HEK293 (cell line): ENCODE measurements at regions not wholly inside any gene's neighbourhood (a gene's known extent, or its start where the extent isn't known, plus 50 kb on each side); places are given as distances from the start of the nearest gene placed in this dataset.

Source experiments
- CTCF ChIA-PET: fragments of 350-600 bp; formaldehyde crosslinking; extraction: SDS; loops from one replicate; lab custom pipeline; 2021; ENCODE audit warnings: antibody characterized with exemption; lab: Yijun Ruan, JAX
- POLR2A ChIA-PET: fragments of 300-600 bp; formaldehyde crosslinking; extraction: SDS; loops from one replicate; lab custom pipeline; 2020; ENCODE audit warnings: antibody characterized with exemption, inconsistent platforms; lab: Yijun Ruan, JAX
- H3K27ac ChIP-seq: fragments of 200-500 bp; sonication (Bioruptor generic); 2 replicates; pipeline ENCODE4 v1.5.1; 2014; ENCODE audit warnings: low read depth, low read length, control low read depth, inconsistent platforms; ENCODE audit errors: extremely low read depth
- H3K36me3 ChIP-seq, 2 experiments: fragments of 200-500 bp in 1 of 2; sonication (Bioruptor generic) in 1 of 2; 1 replicate in 1 of 2; 2 replicates in 1 of 2; pipeline ENCODE4 v1.5.1; 2014 to 2017; ENCODE audit warnings: inconsistent platforms in 2 of 2, low read length in 2 of 2; ENCODE audit not compliant: control insufficient read depth in 2 of 2, insufficient read depth in 1 of 2
- H3K4me1 ChIP-seq: fragments of 200-500 bp; sonication (Bioruptor generic); 2 replicates; pipeline ENCODE4 v1.5.1; 2014; ENCODE audit warnings: mild to moderate bottlenecking, low read length, inconsistent platforms; ENCODE audit not compliant: control insufficient read depth, insufficient read depth
- H3K4me3 ChIP-seq: 2 replicates; pipeline ENCODE4 v1.5.1; 2011; ENCODE audit warnings: low read depth, mild to moderate bottlenecking, control low read depth, low read length, moderate library complexity
- H3K9me3 ChIP-seq: fragments of 200-500 bp; sonication (Bioruptor generic); 2 replicates; pipeline ENCODE4 v1.5.1; 2014; ENCODE audit warnings: low read depth, low read length, inconsistent platforms; ENCODE audit not compliant: control insufficient read depth, insufficient read depth
- GLI4 ChIP-seq: fragments of 450-650 bp; formaldehyde crosslinking; IDR thresholded peaks from 2 replicates; pipeline ENCODE4 v1.5.1; 2016; ENCODE audit warnings: missing biosample characterization, missing genetic modification characterization
- KLF7 ChIP-seq: fragments of 450-650 bp; formaldehyde crosslinking; IDR thresholded peaks from 2 replicates; pipeline ENCODE4 v1.5.1; 2016; ENCODE audit warnings: missing biosample characterization, missing genetic modification characterization, borderline replicate concordance
- REPIN1 ChIP-seq: fragments of 450-650 bp; formaldehyde crosslinking; IDR thresholded peaks from 2 replicates; pipeline ENCODE4 v1.5.1; 2017; ENCODE audit warnings: missing biosample characterization, missing genetic modification characterization, low read depth
- ZBTB21 ChIP-seq: fragments of 450-650 bp; formaldehyde crosslinking; IDR thresholded peaks from 2 replicates; pipeline ENCODE4 v1.5.1; 2017; ENCODE audit warnings: missing biosample characterization, missing genetic modification characterization
- ZBTB48 ChIP-seq: fragments of 450-650 bp; formaldehyde crosslinking; IDR thresholded peaks from 2 replicates; pipeline ENCODE4 v1.5.1; 2016; ENCODE audit warnings: missing biosample characterization, missing genetic modification characterization
- ZEB2 ChIP-seq: fragments of 450-650 bp; formaldehyde crosslinking; IDR thresholded peaks from 2 replicates; pipeline ENCODE4 v1.5.1; 2016; ENCODE audit warnings: missing biosample characterization, missing genetic modification characterization
- ZFP41 ChIP-seq: fragments of 450-650 bp; formaldehyde crosslinking; IDR thresholded peaks from 2 replicates; pipeline ENCODE4 v1.5.1; 2016; ENCODE audit warnings: missing biosample characterization, missing genetic modification characterization, borderline replicate concordance
- ZNF121 ChIP-seq: fragments of 450-650 bp; formaldehyde crosslinking; IDR thresholded peaks from 2 replicates; pipeline ENCODE4 v1.5.1; 2016; ENCODE audit warnings: missing biosample characterization, missing genetic modification characterization
- ZNF146 ChIP-seq: fragments of 450-650 bp; formaldehyde crosslinking; IDR thresholded peaks from 2 replicates; pipeline ENCODE4 v1.5.1; 2016; ENCODE audit warnings: missing biosample characterization, missing genetic modification characterization
- ZNF157 ChIP-seq: fragments of 450-650 bp; formaldehyde crosslinking; IDR thresholded peaks from 2 replicates; pipeline ENCODE4 v1.5.1; 2016; ENCODE audit warnings: missing biosample characterization, missing genetic modification characterization
- ZNF280D ChIP-seq: fragments of 450-650 bp; formaldehyde crosslinking; IDR thresholded peaks from 2 replicates; pipeline ENCODE4 v1.5.1; 2016; ENCODE audit warnings: missing biosample characterization, missing genetic modification characterization
- ZNF521 ChIP-seq: fragments of 450-650 bp; formaldehyde crosslinking; IDR thresholded peaks from 2 replicates; pipeline ENCODE4 v1.5.1; 2017; ENCODE audit warnings: missing biosample characterization, mild to moderate bottlenecking, missing genetic modification characterization
- ZNF670 ChIP-seq: fragments of 450-650 bp; formaldehyde crosslinking; IDR thresholded peaks from 2 replicates; pipeline ENCODE4 v1.5.1; 2016; ENCODE audit warnings: missing biosample characterization, missing genetic modification characterization, low read depth
- ZNF843 ChIP-seq: fragments of 450-650 bp; formaldehyde crosslinking; IDR thresholded peaks from 2 replicates; pipeline ENCODE4 v1.5.1; 2016; ENCODE audit warnings: missing biosample characterization, missing genetic modification characterization
- ZXDB ChIP-seq: fragments of 450-650 bp; formaldehyde crosslinking; IDR thresholded peaks from 2 replicates; pipeline ENCODE4 v1.5.1; 2016; ENCODE audit warnings: missing biosample characterization, missing genetic modification characterization
- TF ChIP-seq, protein P1 (sequence below): fragments of 450-650 bp; formaldehyde crosslinking; IDR thresholded peaks from 2 replicates; pipeline ENCODE4 v1.5.1; 2016; ENCODE audit warnings: missing biosample characterization, missing genetic modification characterization
- TF ChIP-seq, protein P2 (sequence below): fragments of 450-650 bp; formaldehyde crosslinking; IDR thresholded peaks from 2 replicates; pipeline ENCODE4 v1.5.1; 2017; ENCODE audit warnings: missing biosample characterization, missing genetic modification characterization
- TF ChIP-seq, protein P3 (sequence below): fragments of 450-650 bp; formaldehyde crosslinking; IDR thresholded peaks from 2 replicates; pipeline ENCODE4 v1.5.1; 2016; ENCODE audit warnings: missing biosample characterization, missing genetic modification characterization
- TF ChIP-seq, protein P4 (sequence below): fragments of 450-650 bp; formaldehyde crosslinking; IDR thresholded peaks from 2 replicates; pipeline ENCODE4 v1.5.1; 2017; ENCODE audit warnings: missing biosample characterization, missing genetic modification characterization
- TF ChIP-seq, protein P5 (sequence below): IDR thresholded peaks from 2 replicates; pipeline ENCODE4 v1.6.1; 2011; ENCODE audit warnings: mild to moderate bottlenecking, low read depth, low read length, borderline replicate concordance

DNA sequence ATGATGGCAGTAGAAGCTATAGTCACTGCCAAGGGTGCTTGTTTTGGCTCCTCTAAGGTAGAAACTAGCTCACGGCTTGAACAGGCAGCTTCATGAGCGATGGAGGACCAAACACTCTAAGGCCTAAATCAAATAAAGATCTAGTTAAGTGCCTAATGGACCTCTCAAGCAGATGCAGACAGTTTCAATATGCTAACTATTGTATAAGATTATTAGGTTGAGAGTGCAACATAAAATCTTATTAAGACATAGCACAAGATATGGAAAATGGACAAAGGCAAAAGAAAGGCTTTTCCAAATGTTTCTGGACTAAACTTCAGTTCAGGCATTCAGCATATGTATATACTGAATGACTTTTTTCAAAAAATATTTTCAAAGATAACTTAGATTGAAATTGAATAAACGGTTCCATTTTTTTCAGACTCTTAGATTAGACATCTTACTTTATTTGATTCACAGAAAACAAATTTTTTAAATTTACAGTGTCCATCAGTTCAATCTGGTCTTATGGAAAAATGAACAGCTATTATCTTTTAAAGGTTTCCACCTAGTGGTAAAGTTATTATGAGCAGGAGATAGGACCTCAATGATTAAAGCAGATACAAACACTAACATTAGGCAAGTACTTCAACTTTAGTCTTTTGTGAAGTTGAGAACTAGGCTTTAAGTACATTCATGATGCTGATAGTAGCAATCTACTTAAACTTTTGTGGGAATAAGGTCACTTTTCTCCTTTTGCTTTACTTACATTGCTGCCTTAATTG is 1167.7 kb downstream of the MAT2B start:
- no peak overlapping the region for H3K27ac ChIP-seq
- no peaks in the 10 kb centered on the region for H3K9me3 ChIP-seq
- H3K4me3 ChIP-seq = no peak overlapping the region
- ChIA-PET CTCF (interaction anchor here (0.7 to 1.5 kb wide), 5 partner anchors 15 to 660 kb away, joined by 4 to 8 read pairs (median 4); no protein-coding TSS in a partner anchor), POLR2A (no interaction called here)
- no peak for TF ChIP-seq ZNF521
- TF ChIP-seq REPIN1 (tag by site-specific recombination) = no peak
- TF ChIP-seq ZNF280D (tag by site-specific recombination) = no peak
- TF ChIP-seq ZNF146 (tag by site-specific recombination) = no peak
- TF ChIP-seq, protein P1, sequence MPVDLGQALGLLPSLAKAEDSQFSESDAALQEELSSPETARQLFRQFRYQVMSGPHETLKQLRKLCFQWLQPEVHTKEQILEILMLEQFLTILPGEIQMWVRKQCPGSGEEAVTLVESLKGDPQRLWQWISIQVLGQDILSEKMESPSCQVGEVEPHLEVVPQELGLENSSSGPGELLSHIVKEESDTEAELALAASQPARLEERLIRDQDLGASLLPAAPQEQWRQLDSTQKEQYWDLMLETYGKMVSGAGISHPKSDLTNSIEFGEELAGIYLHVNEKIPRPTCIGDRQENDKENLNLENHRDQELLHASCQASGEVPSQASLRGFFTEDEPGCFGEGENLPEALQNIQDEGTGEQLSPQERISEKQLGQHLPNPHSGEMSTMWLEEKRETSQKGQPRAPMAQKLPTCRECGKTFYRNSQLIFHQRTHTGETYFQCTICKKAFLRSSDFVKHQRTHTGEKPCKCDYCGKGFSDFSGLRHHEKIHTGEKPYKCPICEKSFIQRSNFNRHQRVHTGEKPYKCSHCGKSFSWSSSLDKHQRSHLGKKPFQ (tag by site-specific recombination) = no peak
- no peak for TF ChIP-seq ZFP41 (tag by site-specific recombination)
- no peak for TF ChIP-seq ZNF670
- no peak for TF ChIP-seq ZBTB21 (tag by site-specific recombination)
- TF ChIP-seq, protein P2, sequence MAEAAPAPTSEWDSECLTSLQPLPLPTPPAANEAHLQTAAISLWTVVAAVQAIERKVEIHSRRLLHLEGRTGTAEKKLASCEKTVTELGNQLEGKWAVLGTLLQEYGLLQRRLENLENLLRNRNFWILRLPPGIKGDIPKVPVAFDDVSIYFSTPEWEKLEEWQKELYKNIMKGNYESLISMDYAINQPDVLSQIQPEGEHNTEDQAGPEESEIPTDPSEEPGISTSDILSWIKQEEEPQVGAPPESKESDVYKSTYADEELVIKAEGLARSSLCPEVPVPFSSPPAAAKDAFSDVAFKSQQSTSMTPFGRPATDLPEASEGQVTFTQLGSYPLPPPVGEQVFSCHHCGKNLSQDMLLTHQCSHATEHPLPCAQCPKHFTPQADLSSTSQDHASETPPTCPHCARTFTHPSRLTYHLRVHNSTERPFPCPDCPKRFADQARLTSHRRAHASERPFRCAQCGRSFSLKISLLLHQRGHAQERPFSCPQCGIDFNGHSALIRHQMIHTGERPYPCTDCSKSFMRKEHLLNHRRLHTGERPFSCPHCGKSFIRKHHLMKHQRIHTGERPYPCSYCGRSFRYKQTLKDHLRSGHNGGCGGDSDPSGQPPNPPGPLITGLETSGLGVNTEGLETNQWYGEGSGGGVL = no peak
- TF ChIP-seq, protein P3, sequence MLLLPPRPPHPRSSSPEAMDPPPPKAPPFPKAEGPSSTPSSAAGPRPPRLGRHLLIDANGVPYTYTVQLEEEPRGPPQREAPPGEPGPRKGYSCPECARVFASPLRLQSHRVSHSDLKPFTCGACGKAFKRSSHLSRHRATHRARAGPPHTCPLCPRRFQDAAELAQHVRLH (tag by site-specific recombination) = no peak
- TF ChIP-seq ZXDB (tag by site-specific recombination) = no peak
- no peak for TF ChIP-seq GLI4 (tag by site-specific recombination)
- TF ChIP-seq ZEB2 (tag by site-specific recombination) = no peak
- TF ChIP-seq ZNF121 (tag by site-specific recombination) = no peak
- TF ChIP-seq, protein P4, sequence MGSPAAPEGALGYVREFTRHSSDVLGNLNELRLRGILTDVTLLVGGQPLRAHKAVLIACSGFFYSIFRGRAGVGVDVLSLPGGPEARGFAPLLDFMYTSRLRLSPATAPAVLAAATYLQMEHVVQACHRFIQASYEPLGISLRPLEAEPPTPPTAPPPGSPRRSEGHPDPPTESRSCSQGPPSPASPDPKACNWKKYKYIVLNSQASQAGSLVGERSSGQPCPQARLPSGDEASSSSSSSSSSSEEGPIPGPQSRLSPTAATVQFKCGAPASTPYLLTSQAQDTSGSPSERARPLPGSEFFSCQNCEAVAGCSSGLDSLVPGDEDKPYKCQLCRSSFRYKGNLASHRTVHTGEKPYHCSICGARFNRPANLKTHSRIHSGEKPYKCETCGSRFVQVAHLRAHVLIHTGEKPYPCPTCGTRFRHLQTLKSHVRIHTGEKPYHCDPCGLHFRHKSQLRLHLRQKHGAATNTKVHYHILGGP (tag by site-specific recombination) = no peak
- no peak for TF ChIP-seq KLF7 (tag by site-specific recombination)
- TF ChIP-seq ZBTB48 (tag by site-specific recombination) = no peak
- TF ChIP-seq ZNF157 (tag by site-specific recombination) = no peak
- TF ChIP-seq, protein P5, sequence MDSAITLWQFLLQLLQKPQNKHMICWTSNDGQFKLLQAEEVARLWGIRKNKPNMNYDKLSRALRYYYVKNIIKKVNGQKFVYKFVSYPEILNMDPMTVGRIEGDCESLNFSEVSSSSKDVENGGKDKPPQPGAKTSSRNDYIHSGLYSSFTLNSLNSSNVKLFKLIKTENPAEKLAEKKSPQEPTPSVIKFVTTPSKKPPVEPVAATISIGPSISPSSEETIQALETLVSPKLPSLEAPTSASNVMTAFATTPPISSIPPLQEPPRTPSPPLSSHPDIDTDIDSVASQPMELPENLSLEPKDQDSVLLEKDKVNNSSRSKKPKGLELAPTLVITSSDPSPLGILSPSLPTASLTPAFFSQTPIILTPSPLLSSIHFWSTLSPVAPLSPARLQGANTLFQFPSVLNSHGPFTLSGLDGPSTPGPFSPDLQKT = no peak
- TF ChIP-seq ZNF843 = no peak
- H3K4me1 ChIP-seq = no peaks in the 10 kb centered on the region
- H3K36me3 ChIP-seq = no peaks in the 10 kb centered on the region
